Loucy (cell line): ENCODE measurements at regions not wholly inside any gene's neighbourhood (a gene's known extent, or its start where the extent isn't known, plus 50 kb on each side); places are given as distances from the start of the nearest gene placed in this dataset.

Source experiments
- CTCF ChIP-seq: fragments of 200-600 bp; sonication (generic); conservative IDR thresholded peaks from 2 replicates; pipeline ENCODE4 v1.5.1; 2014; ENCODE audit warnings: mild to moderate bottlenecking, antibody characterized with exemption, low read length
- EZH2phosphoT487 ChIP-seq: fragments of 200-600 bp; IDR thresholded peaks from 2 replicates; pipeline ENCODE4 v1.6.1; 2018; ENCODE audit warnings: antibody characterized with exemption, mild to moderate bottlenecking, moderate library complexity, borderline replicate concordance

- no peak for TF ChIP-seq CTCF
- no peak for TF ChIP-seq EZH2phosphoT487
Observed at GRCh38 chr10:10794046-10794445, 223.6 kb upstream of the CELF2 start.
